Esophagus (tissue), 2 donors: ENCODE measurements at regions not wholly inside any gene's neighbourhood (a gene's known extent, or its start where the extent isn't known, plus 50 kb on each side); places are given as distances from the start of the nearest gene placed in this dataset.
"Not testable (repeated sequence)": the region's sequence is repeated elsewhere in the genome, so short reads cannot be mapped to it uniquely, and the experiment has no call there.

Experiments used
- H3K27ac ChIP-seq, 2 donors: one replicate each; pipeline ENCODE4 v1.5.1; 2013; ENCODE audit warnings: low read depth in 2 of 2, mild to moderate bottlenecking in 2 of 2, inconsistent platforms in 1 of 2, low read length in 1 of 2, moderate library complexity in 1 of 2
- H3K27me3 ChIP-seq, 2 donors: one replicate each; pipeline ENCODE4 v1.6.1; 2013; ENCODE audit warnings: low read length in 2 of 2, control low read depth in 1 of 2, mild to moderate bottlenecking in 1 of 2; ENCODE audit not compliant: insufficient read depth in 2 of 2, control insufficient read depth in 1 of 2
- H3K36me3 ChIP-seq, 2 donors: one replicate each; pipeline ENCODE4 v1.6.1; 2013; ENCODE audit warnings: low read length in 1 of 2; ENCODE audit not compliant: control insufficient read depth in 2 of 2, insufficient read depth in 2 of 2
- H3K4me1 ChIP-seq, 2 donors: one replicate each; pipeline ENCODE4 v1.6.1; 2013; ENCODE audit warnings: low read length in 1 of 2; ENCODE audit not compliant: control insufficient read depth in 2 of 2, insufficient read depth in 2 of 2
- H3K4me3 ChIP-seq, 2 donors: one replicate each; pipeline ENCODE4 v1.5.1; 2013; ENCODE audit warnings: low read length in 2 of 2, mild to moderate bottlenecking in 2 of 2, low read depth in 1 of 2, moderate library complexity in 1 of 2
- H3K9me3 ChIP-seq, 2 donors: one replicate each; pipeline ENCODE4 v1.6.1; 2013; ENCODE audit warnings: mild to moderate bottlenecking in 2 of 2, low read depth in 1 of 2, low read length in 1 of 2, moderate library complexity in 1 of 2; ENCODE audit not compliant: control insufficient read depth in 2 of 2, insufficient read depth in 1 of 2
- WGBS, 2 donors: extraction: QIAGEN DNeasy Blood & Tissue Kit; methylation state at CpG; one replicate each; pipeline ENCODE4 v1.1.7; 2013; 5-methylcytosine and 5-hydroxymethylcytosine counted together
- donor health status: healthy with polysubstance abuse.
- donor health status: Bipolar disorder and iron deficiency.

GRCh38 chr15:62264196-62264595 lies 99.1 kb upstream of the C2CD4B start:
- no peaks in the 10 kb centered on the region for H3K27me3 ChIP-seq
- H3K27ac ChIP-seq, result no peak overlapping the region
- no peaks in the 10 kb centered on the region for H3K4me1 ChIP-seq
- H3K9me3 ChIP-seq, result peaks cover 11 to 20% of the 10 kb centered on the region in 2 donors
- no peaks in the 10 kb centered on the region for H3K36me3 ChIP-seq
- no peak overlapping the region for H3K4me3 ChIP-seq

GRCh38 chr15:62269504-62269903 lies 104.4 kb upstream of the C2CD4B start:
- Histone ChIP-seq H3K27ac (no peak overlapping the region), H3K4me1 (no peaks in the 10 kb centered on the region), H3K9me3 (peaks cover 10 to 21% of the 10 kb centered on the region in 2 donors), H3K27me3 (no peaks in the 10 kb centered on the region), H3K36me3 (no peaks in the 10 kb centered on the region), H3K4me3 (no peak overlapping the region)
- WGBS, 2 donors, result 89 to 92% methylated on average over 5 of the region's 5 CpGs

- Histone ChIP-seq H3K27me3 (no peaks in the 10 kb centered on the region), H3K4me3 (no peak overlapping the region), H3K27ac (no peak overlapping the region), H3K36me3 (no peaks in the 10 kb centered on the region), H3K9me3 (peaks cover 10 to 21% of the 10 kb centered on the region in 2 donors), H3K4me1 (no peaks in the 10 kb centered on the region)
- 83 to 90% methylated on average over 10 of the region's 10 CpGs for WGBS, 2 donors
Measured at GRCh38 chr15:62270216-62270921, 105.3 kb upstream of the C2CD4B start.

GRCh38 chr15:62272290-62272689 lies 107.2 kb upstream of the C2CD4B start:
- 92 to 94% methylated on average over 1 of the region's 1 CpG for WGBS, 2 donors
- H3K4me1 ChIP-seq, result no peaks in the 10 kb centered on the region
- H3K27ac ChIP-seq, result no peak overlapping the region
- H3K36me3 ChIP-seq, result no peaks in the 10 kb centered on the region
- peaks cover 10 to 20% of the 10 kb centered on the region in 2 donors for H3K9me3 ChIP-seq
- H3K27me3 ChIP-seq, result no peaks in the 10 kb centered on the region
- H3K4me3 ChIP-seq, result no peak overlapping the region

GRCh38 chr15:62275831-62276230 lies 110.7 kb upstream of the C2CD4B start:
- Histone ChIP-seq H3K36me3 (no peaks in the 10 kb centered on the region), H3K9me3 (no peaks in the 10 kb centered on the region), H3K4me3 (no peak overlapping the region), H3K27me3 (no peaks in the 10 kb centered on the region), H3K27ac (no peak overlapping the region), H3K4me1 (no peaks in the 10 kb centered on the region)
- WGBS, 2 donors, result 74 to 80% methylated on average over 7 of the region's 7 CpGs

GRCh38 chr15:62277816-62278394 lies 112.8 kb upstream of the C2CD4B start:
- 49 to 56% methylated on average over 2 of the region's 2 CpGs for WGBS, 2 donors
- H3K36me3 ChIP-seq, result no peaks in the 10 kb centered on the region
- H3K27ac ChIP-seq, result no peak overlapping the region
- no peaks in the 10 kb centered on the region for H3K9me3 ChIP-seq
- no peak overlapping the region for H3K4me3 ChIP-seq
- no peaks in the 10 kb centered on the region for H3K27me3 ChIP-seq
- no peaks in the 10 kb centered on the region for H3K4me1 ChIP-seq

- no peak overlapping the region for H3K4me3 ChIP-seq
- H3K27ac ChIP-seq, result no peak overlapping the region
- no peaks in the 10 kb centered on the region for H3K27me3 ChIP-seq
- 76 to 78% methylated on average over 4 of the region's 4 CpGs for WGBS, 2 donors
- no peaks in the 10 kb centered on the region for H3K36me3 ChIP-seq
- no peaks in the 10 kb centered on the region for H3K9me3 ChIP-seq
- no peaks in the 10 kb centered on the region for H3K4me1 ChIP-seq
Measured at GRCh38 chr15:62278534-62278933, 113.4 kb upstream of the C2CD4B start.

GRCh38 chr15:62279041-62279440 lies 114.0 kb upstream of the C2CD4B start:
- H3K27me3 ChIP-seq, result no peaks in the 10 kb centered on the region
- no peaks in the 10 kb centered on the region for H3K36me3 ChIP-seq
- no peak overlapping the region for H3K27ac ChIP-seq
- no peaks in the 10 kb centered on the region for H3K4me1 ChIP-seq
- H3K9me3 ChIP-seq, result no peaks in the 10 kb centered on the region
- 71 to 83% methylated on average over 5 of the region's 5 CpGs for WGBS, 2 donors
- H3K4me3 ChIP-seq, result no peak overlapping the region

- H3K9me3 ChIP-seq, result no peaks in the 10 kb centered on the region
- H3K4me3 ChIP-seq, result no peak overlapping the region
- 51 to 58% methylated on average over 5 of the region's 5 CpGs for WGBS, 2 donors
- no peaks in the 10 kb centered on the region for H3K36me3 ChIP-seq
- no peak overlapping the region for H3K27ac ChIP-seq
- H3K27me3 ChIP-seq, result no peaks in the 10 kb centered on the region
- no peaks in the 10 kb centered on the region for H3K4me1 ChIP-seq
Measured at GRCh38 chr15:62280625-62281024, 115.5 kb upstream of the C2CD4B start.

GRCh38 chr15:62281801-62282200 lies 116.7 kb upstream of the C2CD4B start:
- not testable (repeated sequence) for H3K9me3 ChIP-seq, H3K36me3 ChIP-seq, H3K27me3 ChIP-seq, H3K4me1 ChIP-seq, H3K4me3 ChIP-seq, H3K27ac ChIP-seq
- 85 to 90% methylated on average over 8 of the region's 8 CpGs for WGBS, 2 donors
